GM12865 (cell line): ENCODE measurements at regions not wholly inside any gene's neighbourhood (a gene's known extent, or its start where the extent isn't known, plus 50 kb on each side); places are given as distances from the start of the nearest gene placed in this dataset.

Experiments
- DNase-seq: peaks from one replicate; pipeline ENCODE4 v3.0.0; 2010; ENCODE audit warnings: low read depth
- H3K4me3 ChIP-seq: 2 replicates; pipeline ENCODE4 v1.5.1; 2011; ENCODE audit warnings: mild to moderate bottlenecking, low read depth, low read length, control low read depth
- CTCF ChIP-seq: IDR thresholded peaks from 2 replicates; pipeline ENCODE4 v1.5.1; 2011; ENCODE audit warnings: low read length, control low read depth, low read depth, inconsistent platforms; ENCODE audit not compliant: insufficient read depth; ENCODE audit errors: missing control alignments

GRCh38 chr11:109040303-109040702, 375.4 kb downstream of the DDX10 start:
- TF ChIP-seq CTCF = peak; percentile 19
- no peak overlapping the region for H3K4me3 ChIP-seq
- peak; percentile 19 for DNase-seq

GRCh38 chr11:109041876-109042275, 377.0 kb downstream of the DDX10 start:
- no peak overlapping the region for H3K4me3 ChIP-seq
- DNase-seq = no peak
- TF ChIP-seq CTCF = no peak

- peak; percentile 5 for DNase-seq
- H3K4me3 ChIP-seq = no peak overlapping the region
- no peak for TF ChIP-seq CTCF
These were observed 378.4 kb downstream of the DDX10 start for GRCh38 chr11:109043315-109043714.

- TF ChIP-seq CTCF = no peak
- no peak for DNase-seq
- no peak overlapping the region for H3K4me3 ChIP-seq
These were observed 375.6 kb upstream of the C11orf87 start for GRCh38 chr11:109046284-109046992.

- TF ChIP-seq CTCF = no peak
- no peak overlapping the region for H3K4me3 ChIP-seq
- DNase-seq = no peak
These were observed 373.9 kb upstream of the C11orf87 start for GRCh38 chr11:109048098-109048497.

GRCh38 chr11:109051200-109051599, 370.8 kb upstream of the C11orf87 start:
- H3K4me3 ChIP-seq = no peak overlapping the region
- no peak for TF ChIP-seq CTCF
- no peak for DNase-seq

- no peak for TF ChIP-seq CTCF
- no peak overlapping the region for H3K4me3 ChIP-seq
- no peak for DNase-seq
These were observed 362.6 kb upstream of the C11orf87 start for GRCh38 chr11:109059402-109059801.
